Fibroblast of pulmonary artery (primary cell): ENCODE measurements at regions not wholly inside any gene's neighbourhood (a gene's known extent, or its start where the extent isn't known, plus 50 kb on each side); places are given as distances from the start of the nearest gene placed in this dataset.
A peak's percentile ranks its signal among the peaks of the same experiment; 100 is the strongest.
"Not testable (repeated sequence)": the region's sequence is repeated elsewhere in the genome, so short reads cannot be mapped to it uniquely, and the experiment has no call there.

Experiments
- DNase-seq: peaks from one replicate; pipeline ENCODE4 v3.0.0-alpha.2; 2010; ENCODE audit warnings: low read depth
- H3K4me3 ChIP-seq: replicated peaks from 2 replicates; pipeline ENCODE4 v1.5.1; 2011; ENCODE audit warnings: low read depth, mild to moderate bottlenecking, control low read depth, low read length, moderate library complexity
- CTCF ChIP-seq: IDR thresholded peaks from 2 replicates; pipeline ENCODE4 v1.5.1; 2011; ENCODE audit warnings: mild to moderate bottlenecking, control low read depth, low read length, inconsistent platforms; ENCODE audit errors: missing control alignments

GRCh38 chr11:38788561-38788960, 2190.5 kb upstream of the RAG2 start:
- peak; percentile 71 for DNase-seq
- H3K4me3 ChIP-seq = no peak overlapping the region
- no peak for TF ChIP-seq CTCF

GRCh38 chr11:38784164-38784563, 2186.1 kb upstream of the RAG2 start:
- no peak for TF ChIP-seq CTCF
- no peak overlapping the region for H3K4me3 ChIP-seq
- DNase-seq = no peak

- DNase-seq = no peak
- no peak for TF ChIP-seq CTCF
- H3K4me3 ChIP-seq = no peak overlapping the region
Measured at GRCh38 chr11:38766796-38767195, 2168.8 kb upstream of the RAG2 start.

- DNase-seq = no peak
- H3K4me3 ChIP-seq = no peak overlapping the region
- no peak for TF ChIP-seq CTCF
Measured at GRCh38 chr11:38759394-38759793, 2161.4 kb upstream of the RAG2 start.

GRCh38 chr11:38756537-38756936, 2158.5 kb upstream of the RAG2 start:
- DNase-seq = no peak
- no peak for TF ChIP-seq CTCF
- H3K4me3 ChIP-seq = no peak overlapping the region

- TF ChIP-seq CTCF = no peak
Measured at GRCh38 chr11:38751421-38751820, 2153.4 kb upstream of the RAG2 start.

GRCh38 chr11:38746516-38746915, 2148.5 kb upstream of the RAG2 start:
- DNase-seq, H3K4me3 ChIP-seq: not testable (repeated sequence)

More at GRCh38 chr11:38751421-38751820, 2153.4 kb upstream of the RAG2 start:
- no peak overlapping the region for H3K4me3 ChIP-seq
- peak; percentile 82 for DNase-seq

- no peak for DNase-seq
- TF ChIP-seq CTCF = no peak
- H3K4me3 ChIP-seq = no peak overlapping the region
Measured at GRCh38 chr11:38723361-38723760, 2125.3 kb upstream of the RAG2 start.
